Tibial nerve (tissue), 4 donors: ENCODE measurements at regions not wholly inside any gene's neighbourhood (a gene's known extent, or its start where the extent isn't known, plus 50 kb on each side); places are given as distances from the start of the nearest gene placed in this dataset.

Experiments used
- EP300 ChIP-seq, 2 donors: sonication (generic); formaldehyde crosslinking; IDR thresholded peaks; one replicate each; pipeline ENCODE4 v1.6.1; 2017; ENCODE audit warnings: antibody characterized with exemption in 2 of 2, mild to moderate bottlenecking in 1 of 2
- POLR2A ChIP-seq, 2 donors: fragments of 450-650 bp; IDR thresholded peaks; one replicate each; pipeline ENCODE4 v1.6.1; 2017; ENCODE audit warnings: antibody characterized with exemption in 2 of 2, mild to moderate bottlenecking in 2 of 2, moderate library complexity in 2 of 2
- TF ChIP-seq, protein P1 (sequence below), 5 experiments: fragments of 200-600 bp in 3 of 5; fragments of 450-650 bp in 2 of 5; sonication (generic) in 3 of 5; IDR thresholded peaks; one replicate each; pipeline ENCODE4 v1.5.1; 2016 to 2019; ENCODE audit warnings: antibody characterized with exemption in 5 of 5, mild to moderate bottlenecking in 3 of 5, moderate library complexity in 2 of 5

GRCh38 chr7:91473619-91474018, 209.4 kb downstream of the FZD1 start:
- TF ChIP-seq, protein P1, sequence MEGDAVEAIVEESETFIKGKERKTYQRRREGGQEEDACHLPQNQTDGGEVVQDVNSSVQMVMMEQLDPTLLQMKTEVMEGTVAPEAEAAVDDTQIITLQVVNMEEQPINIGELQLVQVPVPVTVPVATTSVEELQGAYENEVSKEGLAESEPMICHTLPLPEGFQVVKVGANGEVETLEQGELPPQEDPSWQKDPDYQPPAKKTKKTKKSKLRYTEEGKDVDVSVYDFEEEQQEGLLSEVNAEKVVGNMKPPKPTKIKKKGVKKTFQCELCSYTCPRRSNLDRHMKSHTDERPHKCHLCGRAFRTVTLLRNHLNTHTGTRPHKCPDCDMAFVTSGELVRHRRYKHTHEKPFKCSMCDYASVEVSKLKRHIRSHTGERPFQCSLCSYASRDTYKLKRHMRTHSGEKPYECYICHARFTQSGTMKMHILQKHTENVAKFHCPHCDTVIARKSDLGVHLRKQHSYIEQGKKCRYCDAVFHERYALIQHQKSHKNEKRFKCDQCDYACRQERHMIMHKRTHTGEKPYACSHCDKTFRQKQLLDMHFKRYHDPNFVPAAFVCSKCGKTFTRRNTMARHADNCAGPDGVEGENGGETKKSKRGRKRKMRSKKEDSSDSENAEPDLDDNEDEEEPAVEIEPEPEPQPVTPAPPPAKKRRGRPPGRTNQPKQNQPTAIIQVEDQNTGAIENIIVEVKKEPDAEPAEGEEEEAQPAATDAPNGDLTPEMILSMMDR (IDR thresholded peaks at IDR 0.05) = no peak
- TF ChIP-seq POLR2A (IDR thresholded peaks at IDR 0.05) (no peak), EP300 (IDR thresholded peaks at IDR 0.05) (no peak)
